NCI-H82 treated with DMSO at 0.1 percent for 48 hours (cell line): ENCODE measurements at regions not wholly inside any gene's neighbourhood (a gene's known extent, or its start where the extent isn't known, plus 50 kb on each side); places are given as distances from the start of the nearest gene placed in this dataset.

Experiments
- DNase-seq: peaks from one replicate; lab custom pipeline; 2025; ENCODE audit not compliant: unreplicated experiment; lab: John Stamatoyannopoulos, UW

GRCh38 chr11:128407962-128408361 is 179.4 kb downstream of the ETS1 start:
- DNase-seq = no peak

- DNase-seq = no peak
These were observed 181.4 kb downstream of the ETS1 start for GRCh38 chr11:128405714-128406662.

GRCh38 chr11:128405112-128405511 is 182.2 kb downstream of the ETS1 start:
- DNase-seq = no peak

- DNase-seq = no peak
These were observed 182.9 kb downstream of the ETS1 start for GRCh38 chr11:128404437-128404836.

- no peak for DNase-seq
These were observed 186.8 kb downstream of the ETS1 start for GRCh38 chr11:128400382-128401203.

GRCh38 chr11:128399251-128400121 is 187.9 kb downstream of the ETS1 start:
- DNase-seq = no peak

GRCh38 chr11:128398517-128399250 is 188.7 kb downstream of the ETS1 start:
- no peak for DNase-seq

- DNase-seq = no peak
These were observed 190.0 kb downstream of the ETS1 start for GRCh38 chr11:128397362-128397761.

GRCh38 chr11:128394431-128395089 is 192.8 kb downstream of the ETS1 start:
- no peak for DNase-seq

GRCh38 chr11:128392259-128392658 is 195.1 kb downstream of the ETS1 start:
- DNase-seq = no peak

- DNase-seq = no peak
These were observed 195.5 kb downstream of the ETS1 start for GRCh38 chr11:128391811-128392210.

- no peak for DNase-seq
These were observed 197.1 kb downstream of the ETS1 start for GRCh38 chr11:128390246-128390645.

- DNase-seq = no peak
These were observed 197.8 kb downstream of the ETS1 start for GRCh38 chr11:128389461-128389976.

- DNase-seq = no peak
These were observed 199.0 kb downstream of the ETS1 start for GRCh38 chr11:128388206-128388815.

- DNase-seq = no peak
These were observed 207.5 kb downstream of the ETS1 start for GRCh38 chr11:128379587-128380580.

GRCh38 chr11:128375961-128376360 is 211.4 kb downstream of the ETS1 start:
- no peak for DNase-seq

GRCh38 chr11:128374026-128374425 is 213.3 kb downstream of the ETS1 start:
- no peak for DNase-seq

GRCh38 chr11:128372977-128373376 is 214.4 kb downstream of the ETS1 start:
- no peak for DNase-seq
